ENCODE measurements at regions not wholly inside any gene's neighbourhood (a gene's known extent, or its start where the extent isn't known, plus 50 kb on each side); places are given as distances from the start of the nearest gene placed in this dataset.
"Not testable (repeated sequence)": the region's sequence is repeated elsewhere in the genome, so short reads cannot be mapped to it uniquely, and the experiment has no call there.

- no peak for DNase-seq (ENCODE audit: low read depth, low spot score)
Observed at GRCh38 chr6:71053475-71053874, 96.6 kb upstream of the B3GAT2 start.

GRCh38 chr6:71056656-71057055, 99.8 kb upstream of the B3GAT2 start:
- no peak for DNase-seq (ENCODE audit: low read depth, low spot score)

- no peak for DNase-seq (ENCODE audit: low read depth, low spot score)
Observed at GRCh38 chr6:71066153-71066552, 109.3 kb upstream of the B3GAT2 start.

- no peak for DNase-seq (ENCODE audit: low read depth, low spot score)
Observed at GRCh38 chr6:71067816-71068215, 111.0 kb upstream of the B3GAT2 start.

- no peak for DNase-seq (ENCODE audit: low read depth, low spot score)
Observed at GRCh38 chr6:71072508-71072907, 115.6 kb upstream of the B3GAT2 start.

- no peak for DNase-seq (ENCODE audit: low read depth, low spot score)
Observed at GRCh38 chr6:71077655-71078054, 120.8 kb upstream of the B3GAT2 start.

- DNase-seq (ENCODE audit: low read depth, low spot score): no peak
Observed at GRCh38 chr6:71079677-71080076, 122.8 kb upstream of the B3GAT2 start.

- no peak for DNase-seq (ENCODE audit: low read depth, low spot score)
Observed at GRCh38 chr6:71080133-71080532, 123.3 kb upstream of the B3GAT2 start.

GRCh38 chr6:71080826-71081225, 124.0 kb upstream of the B3GAT2 start:
- DNase-seq (ENCODE audit: low read depth, low spot score): peak; percentile 17

- no peak for DNase-seq (ENCODE audit: low read depth, low spot score)
Observed at GRCh38 chr6:71082033-71082650, 125.3 kb upstream of the B3GAT2 start.

- DNase-seq (ENCODE audit: low read depth, low spot score): no peak
Observed at GRCh38 chr6:71083308-71083820, 126.5 kb upstream of the B3GAT2 start.

GRCh38 chr6:71088166-71088565, 131.3 kb upstream of the B3GAT2 start:
- DNase-seq (ENCODE audit: low read depth, low spot score): no peak

GRCh38 chr6:71090217-71090616, 133.4 kb upstream of the B3GAT2 start:
- DNase-seq (ENCODE audit: low read depth, low spot score): no peak

GRCh38 chr6:71091167-71091566, 134.3 kb upstream of the B3GAT2 start:
- no peak for DNase-seq (ENCODE audit: low read depth, low spot score)

- DNase-seq (ENCODE audit: low read depth, low spot score): no peak
Observed at GRCh38 chr6:71091956-71092355, 135.1 kb upstream of the B3GAT2 start.

- not testable (repeated sequence) for DNase-seq (ENCODE audit: low read depth, low spot score)
Observed at GRCh38 chr6:71097264-71097663, 140.4 kb upstream of the B3GAT2 start.

- no peak for DNase-seq (ENCODE audit: low read depth, low spot score)
Observed at GRCh38 chr6:71099649-71100048, 142.8 kb upstream of the B3GAT2 start.

- DNase-seq (ENCODE audit: low read depth, low spot score): no peak
Observed at GRCh38 chr6:71103130-71103529, 146.3 kb upstream of the B3GAT2 start.

GRCh38 chr6:71103641-71104040, 146.8 kb upstream of the B3GAT2 start:
- DNase-seq (ENCODE audit: low read depth, low spot score): no peak

GRCh38 chr6:71106276-71106675, 149.4 kb upstream of the B3GAT2 start:
- no peak for DNase-seq (ENCODE audit: low read depth, low spot score)

- DNase-seq (ENCODE audit: low read depth, low spot score): peak; percentile 63
Observed at GRCh38 chr6:71107911-71108420, 151.1 kb upstream of the B3GAT2 start.

- DNase-seq (ENCODE audit: low read depth, low spot score): no peak
Observed at GRCh38 chr6:71114544-71114943, 157.7 kb upstream of the B3GAT2 start.

GRCh38 chr6:71114986-71115385, 158.1 kb upstream of the B3GAT2 start:
- no peak for DNase-seq (ENCODE audit: low read depth, low spot score)

GRCh38 chr6:71119560-71119959, 162.7 kb upstream of the B3GAT2 start:
- no peak for DNase-seq (ENCODE audit: low read depth, low spot score)
